ENCODE measurements at regions not wholly inside any gene's neighbourhood (a gene's known extent, or its start where the extent isn't known, plus 50 kb on each side); places are given as distances from the start of the nearest gene placed in this dataset.

DNA sequence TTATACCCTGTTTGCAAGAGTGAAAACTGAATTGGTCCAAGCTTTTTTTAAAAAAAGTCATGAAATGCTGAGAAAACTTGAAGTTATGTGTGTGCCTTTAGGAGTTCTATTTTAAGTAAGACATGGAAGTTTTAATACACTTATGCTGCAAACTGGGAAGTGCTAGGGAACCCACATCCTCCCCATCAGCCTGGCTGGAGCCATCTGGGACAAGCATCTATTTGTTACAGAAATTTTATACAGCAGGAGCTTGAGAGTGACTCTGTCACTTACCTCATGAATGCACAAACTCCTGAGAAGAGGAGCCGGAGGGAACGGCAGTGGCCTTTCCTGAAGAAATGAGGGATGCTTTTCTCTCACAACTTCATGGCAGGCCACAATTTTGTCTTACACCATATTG lies 78.2 kb upstream of the SLC44A3 start:
- TF ChIP-seq, protein P1, sequence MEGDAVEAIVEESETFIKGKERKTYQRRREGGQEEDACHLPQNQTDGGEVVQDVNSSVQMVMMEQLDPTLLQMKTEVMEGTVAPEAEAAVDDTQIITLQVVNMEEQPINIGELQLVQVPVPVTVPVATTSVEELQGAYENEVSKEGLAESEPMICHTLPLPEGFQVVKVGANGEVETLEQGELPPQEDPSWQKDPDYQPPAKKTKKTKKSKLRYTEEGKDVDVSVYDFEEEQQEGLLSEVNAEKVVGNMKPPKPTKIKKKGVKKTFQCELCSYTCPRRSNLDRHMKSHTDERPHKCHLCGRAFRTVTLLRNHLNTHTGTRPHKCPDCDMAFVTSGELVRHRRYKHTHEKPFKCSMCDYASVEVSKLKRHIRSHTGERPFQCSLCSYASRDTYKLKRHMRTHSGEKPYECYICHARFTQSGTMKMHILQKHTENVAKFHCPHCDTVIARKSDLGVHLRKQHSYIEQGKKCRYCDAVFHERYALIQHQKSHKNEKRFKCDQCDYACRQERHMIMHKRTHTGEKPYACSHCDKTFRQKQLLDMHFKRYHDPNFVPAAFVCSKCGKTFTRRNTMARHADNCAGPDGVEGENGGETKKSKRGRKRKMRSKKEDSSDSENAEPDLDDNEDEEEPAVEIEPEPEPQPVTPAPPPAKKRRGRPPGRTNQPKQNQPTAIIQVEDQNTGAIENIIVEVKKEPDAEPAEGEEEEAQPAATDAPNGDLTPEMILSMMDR (conservative IDR thresholded peaks at IDR 0.05), result no peak
- TF ChIP-seq EZH2 (IDR thresholded peaks at IDR 0.05; ENCODE audit: low read depth), result no peak

Measured in PC-9 (cell line).